Activated CD8-positive, alpha-beta memory T cell treated with anti-CD3 and anti-CD28 coated beads, Interleukin-2, amount 50 U/mL, for 4 hours (primary cell): ENCODE measurements at regions not wholly inside any gene's neighbourhood (a gene's known extent, or its start where the extent isn't known, plus 50 kb on each side); places are given as distances from the start of the nearest gene placed in this dataset.
A peak's percentile ranks its signal among the peaks of the same experiment; 100 is the strongest.
"Not testable (repeated sequence)": the region's sequence is repeated elsewhere in the genome, so short reads cannot be mapped to it uniquely, and the experiment has no call there.

Experiments used
- DNase-seq: peaks from one replicate; pipeline ENCODE4 v3.0.0-alpha.2; 2020

GRCh38 chr9:105116052-105116868, 128.2 kb upstream of the SLC44A1 start:
- no peak for DNase-seq

GRCh38 chr9:105117234-105117633, 127.2 kb upstream of the SLC44A1 start:
- DNase-seq, result no peak

- DNase-seq, result no peak
Observed at GRCh38 chr9:105118636-105119035, 125.8 kb upstream of the SLC44A1 start.

GRCh38 chr9:105119156-105119555, 125.3 kb upstream of the SLC44A1 start:
- no peak for DNase-seq

- no peak for DNase-seq
Observed at GRCh38 chr9:105121861-105122430, 122.5 kb upstream of the SLC44A1 start.

- not testable (repeated sequence) for DNase-seq
Observed at GRCh38 chr9:105124598-105124997, 119.9 kb upstream of the SLC44A1 start.

- DNase-seq, result no peak
Observed at GRCh38 chr9:105126226-105126625, 118.2 kb upstream of the SLC44A1 start.

- peak; percentile 28 for DNase-seq
Observed at GRCh38 chr9:105127863-105128220, 116.6 kb upstream of the SLC44A1 start.

- no peak for DNase-seq
Observed at GRCh38 chr9:105128908-105129600, 115.4 kb upstream of the SLC44A1 start.

GRCh38 chr9:105129731-105130130, 114.7 kb upstream of the SLC44A1 start:
- DNase-seq, result no peak

GRCh38 chr9:105131981-105132380, 112.5 kb upstream of the SLC44A1 start:
- DNase-seq, result no peak

GRCh38 chr9:105132606-105133005, 111.8 kb upstream of the SLC44A1 start:
- no peak for DNase-seq

- DNase-seq, result no peak
Observed at GRCh38 chr9:105138306-105138801, 106.1 kb upstream of the SLC44A1 start.

- no peak for DNase-seq
Observed at GRCh38 chr9:105141146-105141975, 103.1 kb upstream of the SLC44A1 start.

GRCh38 chr9:105141976-105142250, 102.5 kb upstream of the SLC44A1 start:
- DNase-seq, result no peak

- no peak for DNase-seq
Observed at GRCh38 chr9:105142406-105143135, 101.9 kb upstream of the SLC44A1 start.

- no peak for DNase-seq
Observed at GRCh38 chr9:105143136-105143430, 101.4 kb upstream of the SLC44A1 start.

- DNase-seq, result no peak
Observed at GRCh38 chr9:105144076-105144475, 100.4 kb upstream of the SLC44A1 start.

GRCh38 chr9:105144841-105145240, 99.6 kb upstream of the SLC44A1 start:
- no peak for DNase-seq

- DNase-seq, result no peak
Observed at GRCh38 chr9:105146677-105147076, 97.8 kb upstream of the SLC44A1 start.

- DNase-seq, result no peak
Observed at GRCh38 chr9:105147110-105147871, 97.2 kb upstream of the SLC44A1 start.
